Spleen (tissue), 11 donors: ENCODE measurements at regions not wholly inside any gene's neighbourhood (a gene's known extent, or its start where the extent isn't known, plus 50 kb on each side); places are given as distances from the start of the nearest gene placed in this dataset.
A peak's percentile ranks its signal among the peaks of the same experiment; 100 is the strongest.

ENCODE experiments used
- DNase-seq: peaks from one replicate; pipeline ENCODE4 v3.0.0-alpha.2; 2020
- H3K27ac ChIP-seq, 8 donors: fragments of 200-600 bp; sonication (generic) in 7 of 8; 1 replicate in 4 of 8; 2 replicates in 4 of 8; pipeline versions ENCODE4 v1.5.0 to v1.8.0; 2016 to 2021; ENCODE audit warnings: inconsistent platforms in 4 of 8, mild to moderate bottlenecking in 4 of 8, moderate library complexity in 1 of 8
- H3K27me3 ChIP-seq, 7 donors: fragments of 200-600 bp; sonication (generic) in 6 of 7; replicated peaks in 1 of 7; 1 replicate in 4 of 7; 2 replicates in 3 of 7; pipeline versions ENCODE4 v1.5.0 to v1.8.0; 2016 to 2021; ENCODE audit warnings: inconsistent platforms in 3 of 7, mild to moderate bottlenecking in 1 of 7
- H3K36me3 ChIP-seq, 6 donors: fragments of 200-600 bp; sonication (generic) in 5 of 6; 1 replicate in 4 of 6; 2 replicates in 2 of 6; pipeline versions ENCODE4 v1.5.0 to v1.8.0; 2016 to 2021; ENCODE audit warnings: inconsistent platforms in 2 of 6
- H3K4me1 ChIP-seq, 6 donors: fragments of 200-600 bp; sonication (generic) in 5 of 6; 1 replicate in 3 of 6; 2 replicates in 3 of 6; pipeline versions ENCODE4 v1.5.0 to v1.8.0; 2016 to 2021; ENCODE audit warnings: inconsistent platforms in 3 of 6
- H3K4me3 ChIP-seq, 8 donors: fragments of 200-600 bp; sonication (generic) in 7 of 8; 1 replicate in 4 of 8; 2 replicates in 4 of 8; pipeline versions ENCODE4 v1.5.0 to v1.8.0; 2016 to 2021; ENCODE audit warnings: inconsistent platforms in 4 of 8, mild to moderate bottlenecking in 4 of 8, moderate library complexity in 2 of 8
- H3K9me3 ChIP-seq, 8 donors: fragments of 200-600 bp; sonication (generic) in 7 of 8; 1 replicate in 4 of 8; 2 replicates in 4 of 8; pipeline versions ENCODE4 v1.5.0 to v1.8.0; 2016 to 2021; ENCODE audit warnings: inconsistent platforms in 4 of 8
- POLR2A ChIP-seq, 3 donors: fragments of 450-650 bp; IDR thresholded peaks; one replicate each; pipeline ENCODE4 v1.5.1; 2017; ENCODE audit warnings: antibody characterized with exemption in 3 of 3, mild to moderate bottlenecking in 1 of 3
- POLR2AphosphoS5 ChIP-seq, 3 donors: sonication (generic); formaldehyde crosslinking; IDR thresholded peaks; one replicate each; pipeline ENCODE4 v1.5.1; 2017; ENCODE audit warnings: antibody characterized with exemption in 3 of 3
- WGBS, 5 donors: extraction: QIAGEN DNeasy Blood & Tissue Kit in 3 of 5; methylation state at CpG; one replicate each; pipeline versions ENCODE4 v1.1.5 to v1.1.7; 2013 to 2018; 5-methylcytosine and 5-hydroxymethylcytosine counted together
- intact Hi-C: fragments of 100-400 bp; cut with DNase I; formaldehyde crosslinking; loops from one replicate; pipeline ENCODE4 v1.15.0; 2023; ENCODE audit warnings: low total_unique reads
- TF ChIP-seq, protein P1 (sequence below), 11 experiments: fragments of 200-600 bp in 7 of 11; fragments of 450-650 bp in 4 of 11; sonication (generic) in 4 of 11; IDR thresholded peaks in 8 of 11; conservative IDR thresholded peaks in 3 of 11; 1 replicate in 7 of 11; 2 replicates in 4 of 11; pipeline versions ENCODE4 v1.4.0 to v1.8.0; 2016 to 2021; ENCODE audit warnings: antibody characterized with exemption in 11 of 11, inconsistent platforms in 4 of 11, mild to moderate bottlenecking in 1 of 11
- donor health status: healthy with polysubstance abuse.
- donor health status: DM: no; HTN: no; CAD: no; lungs with moderate emphysema.
- donor health status: DM: no; HTN: no; CAD: no.
- donor health status: Bipolar disorder and iron deficiency.
- donor health status: healthy.
- donor health status: DM: no; HTN: no; CAD: no.
- donor health status: DM: yes; HTN: yes; CAD: no.

GRCh38 chr17:6243186-6243585, 173.0 kb downstream of the WSCD1 start:
- no peak overlapping the region for H3K27ac ChIP-seq
- no peak for DNase-seq
- no peaks in the 10 kb centered on the region for H3K4me1 ChIP-seq
- H3K4me3 ChIP-seq, result no peak overlapping the region
- H3K27me3 ChIP-seq, result peaks cover 0 to 62% (median 0%) of the 10 kb centered on the region in 7 donors
- intact Hi-C loops, result no loop called here
- H3K9me3 ChIP-seq, result no peaks in the 10 kb centered on the region
- TF ChIP-seq, protein P1, sequence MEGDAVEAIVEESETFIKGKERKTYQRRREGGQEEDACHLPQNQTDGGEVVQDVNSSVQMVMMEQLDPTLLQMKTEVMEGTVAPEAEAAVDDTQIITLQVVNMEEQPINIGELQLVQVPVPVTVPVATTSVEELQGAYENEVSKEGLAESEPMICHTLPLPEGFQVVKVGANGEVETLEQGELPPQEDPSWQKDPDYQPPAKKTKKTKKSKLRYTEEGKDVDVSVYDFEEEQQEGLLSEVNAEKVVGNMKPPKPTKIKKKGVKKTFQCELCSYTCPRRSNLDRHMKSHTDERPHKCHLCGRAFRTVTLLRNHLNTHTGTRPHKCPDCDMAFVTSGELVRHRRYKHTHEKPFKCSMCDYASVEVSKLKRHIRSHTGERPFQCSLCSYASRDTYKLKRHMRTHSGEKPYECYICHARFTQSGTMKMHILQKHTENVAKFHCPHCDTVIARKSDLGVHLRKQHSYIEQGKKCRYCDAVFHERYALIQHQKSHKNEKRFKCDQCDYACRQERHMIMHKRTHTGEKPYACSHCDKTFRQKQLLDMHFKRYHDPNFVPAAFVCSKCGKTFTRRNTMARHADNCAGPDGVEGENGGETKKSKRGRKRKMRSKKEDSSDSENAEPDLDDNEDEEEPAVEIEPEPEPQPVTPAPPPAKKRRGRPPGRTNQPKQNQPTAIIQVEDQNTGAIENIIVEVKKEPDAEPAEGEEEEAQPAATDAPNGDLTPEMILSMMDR (IDR thresholded peaks at IDR 0.05 in 8 of 11, conservative IDR thresholded peaks at IDR 0.05 in 3 of 11), result no peak
- no peak for TF ChIP-seq POLR2AphosphoS5 (IDR thresholded peaks at IDR 0.05)
- TF ChIP-seq POLR2A (IDR thresholded peaks at IDR 0.05), result no peak
- no peaks in the 10 kb centered on the region for H3K36me3 ChIP-seq

DNA sequence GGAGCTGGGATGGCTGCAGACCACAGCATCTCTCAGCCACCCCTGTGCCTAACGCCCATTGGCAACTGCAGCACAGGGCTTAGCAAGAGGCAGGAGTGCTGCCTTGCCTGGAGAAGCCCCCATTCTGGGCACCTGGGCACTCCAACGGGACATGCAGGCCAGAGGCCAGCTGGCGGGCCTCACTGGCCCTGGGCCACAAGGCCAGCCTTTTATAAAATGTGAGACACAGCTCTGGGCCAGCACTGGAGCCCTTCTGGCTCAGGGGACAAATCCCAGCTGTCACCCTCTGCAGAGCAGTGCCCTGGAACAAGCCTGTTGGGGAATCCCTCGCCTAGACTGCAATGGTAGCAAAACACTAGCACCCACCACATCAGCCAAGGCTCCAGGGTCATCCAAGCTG, 171.8 kb downstream of the WSCD1 start:
- Histone ChIP-seq H3K27me3 (peaks cover 0 to 64% (median 0%) of the 10 kb centered on the region in 7 donors), H3K9me3 (no peaks in the 10 kb centered on the region), H3K27ac (no peak overlapping the region), H3K36me3 (no peaks in the 10 kb centered on the region), H3K4me3 (no peak overlapping the region), H3K4me1 (no peaks in the 10 kb centered on the region)
- 60 to 100% (median 67%) methylated on average over 1 to 4 of the region's 4 CpGs for WGBS, 5 donors
- intact Hi-C loops, result no loop called here
- no peak for TF ChIP-seq POLR2A (IDR thresholded peaks at IDR 0.05)
- TF ChIP-seq POLR2AphosphoS5 (IDR thresholded peaks at IDR 0.05), result no peak
- TF ChIP-seq, protein P1 (IDR thresholded peaks at IDR 0.05 in 8 of 11, conservative IDR thresholded peaks at IDR 0.05 in 3 of 11), result no peak
- DNase-seq, result no peak

DNA sequence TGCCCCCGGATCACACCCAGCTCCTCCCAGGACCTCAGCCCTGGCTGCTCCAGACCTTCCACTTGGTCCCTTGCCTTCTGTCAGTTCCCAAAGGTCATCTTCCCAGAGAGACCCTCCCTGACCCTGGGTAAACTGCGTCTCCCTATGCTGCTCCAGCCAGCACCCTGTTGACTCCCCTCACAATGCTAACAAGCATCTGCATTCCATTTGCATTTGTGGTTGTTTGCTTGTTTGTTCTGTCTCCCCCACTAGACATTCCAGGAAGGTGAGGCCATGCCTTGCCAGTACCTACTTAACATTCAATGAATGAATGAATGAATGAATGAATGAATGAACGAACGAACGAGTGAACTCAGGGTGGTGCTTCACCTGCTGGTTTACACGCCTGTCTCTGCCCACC, 171.2 kb downstream of the WSCD1 start:
- H3K27ac ChIP-seq, result no peak overlapping the region
- intact Hi-C loops, result no loop called here
- DNase-seq, result no peak
- TF ChIP-seq POLR2A (IDR thresholded peaks at IDR 0.05) (no peak), POLR2AphosphoS5 (IDR thresholded peaks at IDR 0.05) (no peak)
- TF ChIP-seq, protein P1 (IDR thresholded peaks at IDR 0.05 in 8 of 11, conservative IDR thresholded peaks at IDR 0.05 in 3 of 11), result no peak
- H3K4me1 ChIP-seq, result no peaks in the 10 kb centered on the region
- H3K27me3 ChIP-seq, result peaks cover 0 to 64% (median 0%) of the 10 kb centered on the region in 7 donors
- H3K9me3 ChIP-seq, result no peaks in the 10 kb centered on the region
- no peak overlapping the region for H3K4me3 ChIP-seq
- WGBS, 5 donors, result 70 to 78% (median 74%) methylated on average over 6 of the region's 6 CpGs
- H3K36me3 ChIP-seq, result no peaks in the 10 kb centered on the region

- Histone ChIP-seq H3K4me1 (no peaks in the 10 kb centered on the region), H3K27me3 (peaks cover 0 to 64% (median 0%) of the 10 kb centered on the region in 7 donors), H3K9me3 (no peaks in the 10 kb centered on the region), H3K36me3 (no peaks in the 10 kb centered on the region), H3K4me3 (no peak overlapping the region), H3K27ac (no peak overlapping the region)
- DNase-seq, result peak; percentile 3
- intact Hi-C loops, result no loop called here
- TF ChIP-seq, protein P1 (IDR thresholded peaks at IDR 0.05 in 8 of 11, conservative IDR thresholded peaks at IDR 0.05 in 3 of 11), result no peak
- TF ChIP-seq POLR2A (IDR thresholded peaks at IDR 0.05) (no peak), POLR2AphosphoS5 (IDR thresholded peaks at IDR 0.05) (no peak)
- WGBS, 5 donors, result 80 to 85% (median 82%) methylated on average over 10 of the region's 10 CpGs
These were observed 170.4 kb downstream of the WSCD1 start for GRCh38 chr17:6240601-6241000.
